ENCODE measurements at regions not wholly inside any gene's neighbourhood (a gene's known extent, or its start where the extent isn't known, plus 50 kb on each side); places are given as distances from the start of the nearest gene placed in this dataset.

- H3K9me3 ChIP-seq (ENCODE audit: low read depth), result no peaks in the 10 kb centered on the region
- H3K9me2 ChIP-seq (replicated peaks; ENCODE audit: insufficient read depth), result no peaks in the 10 kb centered on the region
- 56% methylated on average over 6 of the region's 6 CpGs for WGBS (ENCODE audit: low lambda C conversion rate, missing lambda C conversion rate)
- H3K4me2 ChIP-seq, result no peak overlapping the region
- H2AFZ ChIP-seq, result no peak overlapping the region
- peaks cover 18% of the 10 kb centered on the region for H3K4me1 ChIP-seq (ENCODE audit: insufficient read depth)
- DNase-seq (ENCODE audit: low spot score), result no peak
- TF ChIP-seq EZH2 (IDR thresholded peaks at IDR 0.05; ENCODE audit: borderline replicate concordance), result no peak
- no peak for TF ChIP-seq EZH2phosphoT487 (IDR thresholded peaks at IDR 0.05; ENCODE audit: low read depth, severe bottlenecking, unreplicated experiment)
- no peak for TF ChIP-seq CTCF (IDR thresholded peaks at IDR 0.05; ENCODE audit: poor library complexity)
- no peaks in the 10 kb centered on the region for H3K36me3 ChIP-seq (replicated peaks; ENCODE audit: insufficient read depth, low read depth)
- H3K79me2 ChIP-seq, result no peaks in the 10 kb centered on the region
- peak overlapping the region; percentile 40 for H3K27ac ChIP-seq
- no peaks in the 10 kb centered on the region for H4K20me1 ChIP-seq (ENCODE audit: insufficient read depth, poor library complexity, severe bottlenecking)
- no peak overlapping the region for H3K4me3 ChIP-seq
- H3K27me3 ChIP-seq, result no peaks in the 10 kb centered on the region
These were observed 955.1 kb downstream of the DIAPH3 start for GRCh38 chr13:59208405-59209195.

- no peak overlapping the region for H2AFZ ChIP-seq
- DNase-seq (ENCODE audit: low spot score), result no peak
- 77% methylated on average over 1 of the region's 1 CpG for WGBS (ENCODE audit: low lambda C conversion rate, missing lambda C conversion rate)
- no peaks in the 10 kb centered on the region for H3K9me2 ChIP-seq (replicated peaks; ENCODE audit: insufficient read depth)
- H3K4me3 ChIP-seq, result no peak overlapping the region
- H3K9me3 ChIP-seq (ENCODE audit: low read depth), result no peaks in the 10 kb centered on the region
- H3K4me2 ChIP-seq, result no peak overlapping the region
- peaks cover 18% of the 10 kb centered on the region for H3K4me1 ChIP-seq (ENCODE audit: insufficient read depth)
- no peaks in the 10 kb centered on the region for H3K27me3 ChIP-seq
- H3K79me2 ChIP-seq, result no peaks in the 10 kb centered on the region
- no peaks in the 10 kb centered on the region for H4K20me1 ChIP-seq (ENCODE audit: insufficient read depth, poor library complexity, severe bottlenecking)
- H3K27ac ChIP-seq, result no peak overlapping the region
- no peak for TF ChIP-seq EZH2 (IDR thresholded peaks at IDR 0.05; ENCODE audit: borderline replicate concordance)
- no peak for TF ChIP-seq EZH2phosphoT487 (IDR thresholded peaks at IDR 0.05; ENCODE audit: low read depth, severe bottlenecking, unreplicated experiment)
- no peak for TF ChIP-seq CTCF (IDR thresholded peaks at IDR 0.05; ENCODE audit: poor library complexity)
- H3K36me3 ChIP-seq (replicated peaks; ENCODE audit: insufficient read depth, low read depth), result no peaks in the 10 kb centered on the region
These were observed 953.2 kb downstream of the DIAPH3 start for GRCh38 chr13:59210543-59210942.

- Histone ChIP-seq H3K27ac (no peak overlapping the region), H3K9me2 (replicated peaks; ENCODE audit: insufficient read depth) (no peaks in the 10 kb centered on the region), H4K20me1 (ENCODE audit: insufficient read depth, poor library complexity, severe bottlenecking) (no peaks in the 10 kb centered on the region), H3K4me3 (no peak overlapping the region), H3K36me3 (replicated peaks; ENCODE audit: insufficient read depth, low read depth) (no peaks in the 10 kb centered on the region), H3K4me1 (ENCODE audit: insufficient read depth) (peaks cover 18% of the 10 kb centered on the region), H3K27me3 (no peaks in the 10 kb centered on the region), H2AFZ (no peak overlapping the region), H3K4me2 (no peak overlapping the region), H3K79me2 (no peaks in the 10 kb centered on the region), H3K9me3 (ENCODE audit: low read depth) (no peaks in the 10 kb centered on the region)
- TF ChIP-seq EZH2 (IDR thresholded peaks at IDR 0.05; ENCODE audit: borderline replicate concordance) (no peak), EZH2phosphoT487 (IDR thresholded peaks at IDR 0.05; ENCODE audit: low read depth, severe bottlenecking, unreplicated experiment) (no peak), CTCF (IDR thresholded peaks at IDR 0.05; ENCODE audit: poor library complexity) (no peak)
- DNase-seq (ENCODE audit: low spot score), result no peak
- WGBS (ENCODE audit: low lambda C conversion rate, missing lambda C conversion rate), result 37% methylated on average over 3 of the region's 3 CpGs
These were observed 952.1 kb downstream of the DIAPH3 start for GRCh38 chr13:59211606-59212005.

Measured in hepatocyte (in vitro differentiated cells).